Heart right ventricle (tissue), 16 donors: ENCODE measurements at regions not wholly inside any gene's neighbourhood (a gene's known extent, or its start where the extent isn't known, plus 50 kb on each side); places are given as distances from the start of the nearest gene placed in this dataset.

Experiments
- ATAC-seq, 8 donors: fragments of 200-7000 bp; cut with Tn5 transposase; one replicate each; pipeline ENCODE4 v1.9.1; 2020; ENCODE audit warnings: mild to moderate bottlenecking in 8 of 8, moderate library complexity in 8 of 8, moderate number of reproducible peaks in 1 of 8
- DNase-seq, 2 donors: peaks; one replicate each; pipeline ENCODE4 v3.0.0-alpha.2; 2020
- H3K27ac ChIP-seq, 10 donors: fragments of 200-600 bp; sonication (generic) in 2 of 10; one replicate each; pipeline versions ENCODE4 v1.5.0 to v1.8.0; 2020 to 2022; ENCODE audit warnings: mild to moderate bottlenecking in 3 of 10
- H3K27me3 ChIP-seq, 7 donors: fragments of 200-600 bp; one replicate each; pipeline ENCODE4 v1.8.0; 2021 to 2022; ENCODE audit warnings: mild to moderate bottlenecking in 2 of 7
- H3K36me3 ChIP-seq, 9 donors: fragments of 200-600 bp; sonication (generic) in 1 of 9; one replicate each; pipeline versions ENCODE4 v1.5.0 to v1.8.0; 2020 to 2022; ENCODE audit warnings: mild to moderate bottlenecking in 2 of 9
- H3K4me1 ChIP-seq, 9 donors: fragments of 200-600 bp; sonication (generic) in 1 of 9; one replicate each; pipeline versions ENCODE4 v1.5.0 to v1.8.0; 2020 to 2022; ENCODE audit warnings: mild to moderate bottlenecking in 4 of 9
- H3K4me3 ChIP-seq, 10 donors: fragments of 200-600 bp; sonication (generic) in 2 of 10; one replicate each; pipeline versions ENCODE4 v1.5.0 to v1.8.0; 2020 to 2022; ENCODE audit warnings: mild to moderate bottlenecking in 7 of 10, moderate library complexity in 2 of 10
- H3K9me3 ChIP-seq, 11 donors: fragments of 200-600 bp in 10 of 11; sonication (generic) in 2 of 11; one replicate each; pipeline versions ENCODE4 v1.5.0 to v1.8.0; 2013 to 2022; ENCODE audit warnings: mild to moderate bottlenecking in 2 of 11, control low read depth in 1 of 11, moderate library complexity in 1 of 11
- WGBS, 2 donors: extraction: QIAGEN DNeasy Blood & Tissue Kit; methylation state at CpG; one replicate each; pipeline ENCODE4 v1.1.7; 2013; ENCODE audit warnings: inconsistent platforms in 1 of 2; 5-methylcytosine and 5-hydroxymethylcytosine counted together
- intact Hi-C, 10 donors: fragments of 100-400 bp; cut with DNase I; formaldehyde crosslinking; loops; one replicate each; pipeline versions ENCODE4 v1.11.1 to v1.14.2; 2022
- TF ChIP-seq, protein P1 (sequence below), 9 donors: fragments of 200-600 bp; sonication (generic) in 2 of 9; IDR thresholded peaks; one replicate each; pipeline versions ENCODE4 v1.5.0 to v1.8.0; 2021 to 2022; ENCODE audit warnings: antibody characterized with exemption in 9 of 9, mild to moderate bottlenecking in 5 of 9, moderate library complexity in 1 of 9
- donor health status: Arrhythmogenic right ventricular cardiomyopathy.
- donor health status: ischemic (EF 13 %, LVEDD 7.1; RV severe dilation, severe dysfunction).
- donor health status: healthy with polysubstance abuse.
- donor health status: DM: no; HTN: yes; CAD: no.
- donor health status: DM: no; HTN: no; CAD: no.
- donor health status: ischemic (EF 25% LVEDD 6.9; RV normal size, moderate dysfunction).
- donor health status: ischemic (EF 25% LVEDD 5.7; RV mildly dilated, moderate dysfunction).
- donor health status: healthy.
- donor health status: DM: yes; HTN: yes; CAD: no.
- donor health status: Ischemic cardiomyopathy.
- donor health status: ischemic (EF 35%, LVEDD 5.7; RV mildly dilated, moderate dysfunction).
- donor health status: nonischemic (EF 11% LVEDD 7.7; RV severe dilation, severe dysfunction).
- donor health status: DM: yes; HTN: yes; CAD: no.
- donor health status: PGD.
- donor health status: ischemic (EF 29% LVEDD 5.4; RV normal size, mild dysfunction).
- donor health status: nonischemic (EF 23%, LVEDD 6.1; RV moderate dilation, normal function).

DNA sequence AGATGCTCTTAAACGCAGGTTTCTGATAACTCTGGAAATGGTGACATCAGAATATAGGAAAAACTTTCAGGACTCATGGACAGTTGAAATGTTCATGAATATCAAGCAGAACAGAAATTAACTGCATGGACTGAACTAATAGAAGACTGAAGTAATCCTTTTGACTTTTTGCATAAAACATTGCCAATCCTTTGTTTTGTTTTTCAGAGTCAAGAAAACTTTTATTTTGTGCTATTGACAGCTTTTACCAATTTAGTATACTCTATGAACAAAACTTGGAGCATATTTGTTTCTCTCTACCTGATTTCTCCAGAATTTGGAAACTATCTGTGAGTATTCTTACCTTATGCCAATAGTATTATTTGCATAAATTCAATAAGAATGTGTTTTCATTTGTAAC, 61.2 kb upstream of the HMX1 start:
- WGBS, 2 donors, result 32 to 67% methylated on average over 1 of the region's 1 CpG
- peaks cover 0 to 10% (median 0%) of the 10 kb centered on the region in 7 donors for H3K27me3 ChIP-seq

DNA sequence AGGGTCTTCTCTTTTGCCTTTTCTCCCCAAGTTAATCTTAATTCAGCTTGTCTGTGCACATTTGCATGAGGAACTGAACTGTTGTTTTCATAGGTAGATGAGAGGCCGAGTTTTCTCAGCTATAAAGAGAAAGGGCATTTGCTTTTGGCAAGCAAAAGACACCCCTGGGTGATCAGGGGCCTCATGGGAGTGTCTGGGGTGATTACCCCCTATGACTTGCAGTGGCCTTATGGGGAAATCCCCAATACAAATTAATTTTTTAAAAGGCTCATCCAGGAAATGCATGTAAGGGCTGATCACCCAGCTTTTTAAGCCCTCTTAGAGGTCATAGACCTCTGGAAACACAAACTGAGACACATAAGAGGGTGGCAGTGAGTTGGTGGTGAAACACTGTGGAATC, 56.4 kb upstream of the HMX1 start:
- intact Hi-C loops, result no loop called here
- ATAC-seq (no peak), DNase-seq (no peak)
- WGBS, 2 donors, result 35 to 42% methylated on average over 1 of the region's 1 CpG
- Histone ChIP-seq H3K36me3 (no peaks in the 10 kb centered on the region), H3K27ac (no peak overlapping the region), H3K4me3 (no peak overlapping the region), H3K27me3 (peaks cover 0 to 5% (median 0%) of the 10 kb centered on the region in 7 donors), H3K9me3 (peaks cover 0 to 35% (median 8%) of the 10 kb centered on the region in 11 donors), H3K4me1 (no peaks in the 10 kb centered on the region)
- TF ChIP-seq, protein P1, sequence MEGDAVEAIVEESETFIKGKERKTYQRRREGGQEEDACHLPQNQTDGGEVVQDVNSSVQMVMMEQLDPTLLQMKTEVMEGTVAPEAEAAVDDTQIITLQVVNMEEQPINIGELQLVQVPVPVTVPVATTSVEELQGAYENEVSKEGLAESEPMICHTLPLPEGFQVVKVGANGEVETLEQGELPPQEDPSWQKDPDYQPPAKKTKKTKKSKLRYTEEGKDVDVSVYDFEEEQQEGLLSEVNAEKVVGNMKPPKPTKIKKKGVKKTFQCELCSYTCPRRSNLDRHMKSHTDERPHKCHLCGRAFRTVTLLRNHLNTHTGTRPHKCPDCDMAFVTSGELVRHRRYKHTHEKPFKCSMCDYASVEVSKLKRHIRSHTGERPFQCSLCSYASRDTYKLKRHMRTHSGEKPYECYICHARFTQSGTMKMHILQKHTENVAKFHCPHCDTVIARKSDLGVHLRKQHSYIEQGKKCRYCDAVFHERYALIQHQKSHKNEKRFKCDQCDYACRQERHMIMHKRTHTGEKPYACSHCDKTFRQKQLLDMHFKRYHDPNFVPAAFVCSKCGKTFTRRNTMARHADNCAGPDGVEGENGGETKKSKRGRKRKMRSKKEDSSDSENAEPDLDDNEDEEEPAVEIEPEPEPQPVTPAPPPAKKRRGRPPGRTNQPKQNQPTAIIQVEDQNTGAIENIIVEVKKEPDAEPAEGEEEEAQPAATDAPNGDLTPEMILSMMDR (IDR thresholded peaks at IDR 0.05), result no peak

More for the DNA sequence above, 61.2 kb upstream of the HMX1 start:
- Histone ChIP-seq H3K27ac (no peak overlapping the region), H3K9me3 (peaks cover 0 to 35% (median 8%) of the 10 kb centered on the region in 11 donors), H3K36me3 (no peaks in the 10 kb centered on the region), H3K4me1 (no peaks in the 10 kb centered on the region), H3K4me3 (no peak overlapping the region)
- ATAC-seq (no peak), DNase-seq (no peak)
- intact Hi-C loops, result no loop called here
- TF ChIP-seq, protein P1 (IDR thresholded peaks at IDR 0.05), result no peak

DNA sequence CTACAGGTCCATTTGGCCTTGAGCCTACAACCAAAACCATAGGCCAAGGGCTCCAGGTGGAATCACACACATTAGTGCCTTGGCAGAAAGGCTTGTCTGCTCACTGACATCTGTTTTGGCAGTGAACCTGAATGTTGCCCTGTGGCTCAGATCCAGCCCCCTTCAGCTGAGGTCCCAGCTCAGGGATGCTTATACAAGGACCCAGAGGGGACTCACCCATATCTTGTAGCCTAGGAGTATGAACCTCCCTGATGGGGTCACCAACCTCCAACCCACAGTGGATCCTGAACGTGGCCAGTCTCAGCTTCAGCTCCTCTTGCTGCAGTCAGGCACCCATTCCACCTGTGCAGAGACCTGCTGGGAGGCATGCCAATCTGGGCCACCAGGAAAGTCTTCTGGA, 50.8 kb upstream of the HMX1 start:
- no peak for ATAC-seq
- WGBS, 2 donors, result 25 to 35% methylated on average over 1 of the region's 1 CpG
- Histone ChIP-seq H3K27ac (no peak overlapping the region), H3K27me3 (peaks cover 0 to 34% (median 17%) of the 10 kb centered on the region in 7 donors), H3K4me3 (no peak overlapping the region), H3K36me3 (no peaks in the 10 kb centered on the region), H3K9me3 (peaks cover 0 to 36% (median 9%) of the 10 kb centered on the region in 11 donors), H3K4me1 (no peaks in the 10 kb centered on the region)
- intact Hi-C loops, result no loop called here
- no peak for DNase-seq
- TF ChIP-seq, protein P1 (IDR thresholded peaks at IDR 0.05), result no peak

DNA sequence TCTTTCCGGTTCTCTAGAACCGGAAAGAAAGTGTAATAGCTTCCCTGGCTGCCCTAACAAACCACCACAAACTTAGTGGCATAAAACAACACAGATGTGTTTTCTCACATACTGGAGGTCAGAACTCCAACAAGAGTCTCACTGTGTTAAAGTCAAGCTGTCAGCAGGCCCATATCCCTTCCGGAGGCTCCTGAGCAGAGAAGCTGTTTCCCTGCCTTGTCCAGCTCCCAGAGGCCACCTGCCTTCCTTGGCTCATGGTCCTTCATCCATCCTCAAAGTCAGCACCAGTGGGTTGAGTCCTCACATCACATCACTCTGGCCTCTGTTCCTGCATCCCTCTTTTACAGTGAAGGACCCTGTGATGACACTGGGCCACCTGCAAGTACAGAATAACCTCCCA, 49.8 kb upstream of the HMX1 start:
- Histone ChIP-seq H3K36me3 (no peaks in the 10 kb centered on the region), H3K27ac (no peak overlapping the region), H3K9me3 (peaks cover 0 to 36% (median 9%) of the 10 kb centered on the region in 11 donors), H3K4me1 (no peaks in the 10 kb centered on the region), H3K4me3 (no peak overlapping the region), H3K27me3 (peaks cover 0 to 39% (median 17%) of the 10 kb centered on the region in 7 donors)
- DNase-seq, result no peak
- WGBS, 2 donors, result 49 to 58% methylated on average over 3 of the region's 3 CpGs
- ATAC-seq, result no peak
- intact Hi-C loops, result no loop called here
- TF ChIP-seq, protein P1 (IDR thresholded peaks at IDR 0.05), result no peak
